CD4-positive, CD25-positive, alpha-beta regulatory T cell (primary cell): ENCODE measurements at regions not wholly inside any gene's neighbourhood (a gene's known extent, or its start where the extent isn't known, plus 50 kb on each side); places are given as distances from the start of the nearest gene placed in this dataset.
A peak's percentile ranks its signal among the peaks of the same experiment; 100 is the strongest.
"Not testable (repeated sequence)": the region's sequence is repeated elsewhere in the genome, so short reads cannot be mapped to it uniquely, and the experiment has no call there.

Source experiments
- ATAC-seq, 2 donors: fragments of 150-1000 bp; cut with Tn5 transposase; one replicate each; pipeline ENCODE4 v1.10.0; 2021; ENCODE audit warnings: low read depth in 2 of 2, moderate number of reproducible peaks in 2 of 2, moderate library complexity in 1 of 2
- DNase-seq, 3 donors: peaks; one replicate each; pipeline versions ENCODE4 v3.0.0 to v3.0.0-alpha.2; 2012 to 2022; ENCODE audit warnings: mixed read lengths in 1 of 3
- H3K27ac ChIP-seq: one replicate; pipeline ENCODE4 v1.7.0; 2013; ENCODE audit warnings: mild to moderate bottlenecking, low read length; ENCODE audit not compliant: insufficient read depth, poor library complexity, severe bottlenecking
- H3K27me3 ChIP-seq: one replicate; pipeline ENCODE4 v1.7.0; 2013; ENCODE audit warnings: low read length; ENCODE audit not compliant: control insufficient read depth, insufficient read depth
- H3K36me3 ChIP-seq: one replicate; pipeline ENCODE4 v1.7.0; 2013; ENCODE audit warnings: mild to moderate bottlenecking, low read length, moderate library complexity; ENCODE audit not compliant: control insufficient read depth, insufficient read depth
- H3K4me1 ChIP-seq: 2 replicates; pipeline ENCODE4 v1.7.0; 2013; ENCODE audit warnings: mild to moderate bottlenecking, low read length; ENCODE audit not compliant: insufficient read depth, control insufficient read depth, poor library complexity, severe bottlenecking
- H3K4me3 ChIP-seq: one replicate; pipeline ENCODE4 v1.7.0; 2013; ENCODE audit warnings: low read depth, mild to moderate bottlenecking, low read length, moderate library complexity
- H3K9me3 ChIP-seq, 2 experiments: 1 replicate in 1 of 2; 2 replicates in 1 of 2; pipeline ENCODE4 v1.7.0; 2013; ENCODE audit warnings: low read length in 2 of 2, mild to moderate bottlenecking in 1 of 2, moderate library complexity in 1 of 2; ENCODE audit not compliant: control insufficient read depth in 2 of 2
- H3K27ac Mint-ChIP-seq, 3 donors: one replicate each; pipeline ENCODE4 v1.8.0; 2020 to 2022; ENCODE audit warnings: mild to moderate bottlenecking in 3 of 3, mixed read lengths in 3 of 3, moderate library complexity in 2 of 3
- H3K27me3 Mint-ChIP-seq: one replicate; pipeline ENCODE4 v1.8.0; 2022; ENCODE audit warnings: mild to moderate bottlenecking, mixed read lengths
- H3K36me3 Mint-ChIP-seq: one replicate; pipeline ENCODE4 v1.8.0; 2020; ENCODE audit warnings: mixed read lengths
- H3K4me1 Mint-ChIP-seq, 4 donors: one replicate each; pipeline ENCODE4 v1.8.0; 2020 to 2022; ENCODE audit warnings: mixed read lengths in 4 of 4, mild to moderate bottlenecking in 1 of 4
- H3K4me3 Mint-ChIP-seq, 4 donors: one replicate each; pipeline ENCODE4 v1.8.0; 2020 to 2022; ENCODE audit warnings: mild to moderate bottlenecking in 4 of 4, mixed read lengths in 4 of 4, moderate library complexity in 3 of 4
- H3K9me3 Mint-ChIP-seq, 7 donors: one replicate each; pipeline ENCODE4 v1.8.0; 2020 to 2022; ENCODE audit warnings: mixed read lengths in 7 of 7, mild to moderate bottlenecking in 3 of 7, moderate library complexity in 2 of 7

- Mint-ChIP-seq H3K27me3 (peaks cover 5% of the 10 kb centered on the region), H3K4me1 (peaks cover 0 to 4% (median 0%) of the 10 kb centered on the region in 4 donors), H3K27ac (no peak overlapping the region), H3K9me3 (peaks cover 0 to 3% (median 0%) of the 10 kb centered on the region in 7 donors), H3K4me3 (no peak overlapping the region), H3K36me3 (no peaks in the 10 kb centered on the region)
- no peaks in the 10 kb centered on the region for H3K9me3 ChIP-seq
- H3K4me3 ChIP-seq, result no peak overlapping the region
- no peaks in the 10 kb centered on the region for H3K27me3 ChIP-seq
- no peak for ATAC-seq
- H3K4me1 ChIP-seq, result no peaks in the 10 kb centered on the region
- no peaks in the 10 kb centered on the region for H3K36me3 ChIP-seq
- no peak overlapping the region for H3K27ac ChIP-seq
- DNase-seq, result no peak
Observed at GRCh38 chrX:446245-446644, 59.5 kb upstream of the PPP2R3B start.

- Mint-ChIP-seq H3K27me3 (peaks cover 5% of the 10 kb centered on the region), H3K27ac (no peak overlapping the region), H3K9me3 (peaks cover 0 to 3% (median 0%) of the 10 kb centered on the region in 7 donors), H3K4me1 (peaks cover 0 to 4% (median under 1%) of the 10 kb centered on the region in 4 donors), H3K4me3 (no peak overlapping the region), H3K36me3 (no peaks in the 10 kb centered on the region)
- Histone ChIP-seq H3K27me3 (no peaks in the 10 kb centered on the region), H3K27ac (no peak overlapping the region), H3K36me3 (no peaks in the 10 kb centered on the region), H3K9me3 (no peaks in the 10 kb centered on the region), H3K4me3 (no peak overlapping the region), H3K4me1 (no peaks in the 10 kb centered on the region)
- DNase-seq (no peak), ATAC-seq (no peak)
Observed at GRCh38 chrX:447052-447451, 60.3 kb upstream of the PPP2R3B start.

- not testable (repeated sequence) for ATAC-seq, H3K4me3 ChIP-seq, H3K36me3 Mint-ChIP-seq, H3K27me3 Mint-ChIP-seq, DNase-seq, H3K27ac ChIP-seq, H3K4me1 Mint-ChIP-seq, H3K27me3 ChIP-seq, H3K4me1 ChIP-seq, H3K36me3 ChIP-seq, H3K9me3 Mint-ChIP-seq, H3K9me3 ChIP-seq, H3K4me3 Mint-ChIP-seq, H3K27ac Mint-ChIP-seq
Observed at GRCh38 chrX:451750-452149, 65.0 kb upstream of the PPP2R3B start.

- ATAC-seq (no peak), DNase-seq (no peak)
- Histone ChIP-seq H3K27ac (no peak overlapping the region), H3K4me3 (no peak overlapping the region), H3K9me3 (peaks cover 2 to 6% of the 10 kb centered on the region in 2 experiments), H3K4me1 (no peaks in the 10 kb centered on the region), H3K27me3 (no peaks in the 10 kb centered on the region), H3K36me3 (no peaks in the 10 kb centered on the region)
- Mint-ChIP-seq H3K4me3 (no peak overlapping the region), H3K36me3 (no peaks in the 10 kb centered on the region), H3K9me3 (peaks cover 0 to 4% (median 0%) of the 10 kb centered on the region in 7 donors), H3K4me1 (peaks cover 0 to 5% (median 0%) of the 10 kb centered on the region in 4 donors), H3K27me3 (no peaks in the 10 kb centered on the region), H3K27ac (no peak overlapping the region)
Observed at GRCh38 chrX:452598-452997, 65.9 kb upstream of the PPP2R3B start.

GRCh38 chrX:454514-454913 lies 67.8 kb upstream of the PPP2R3B start:
- not testable (repeated sequence) for DNase-seq, H3K27ac Mint-ChIP-seq, H3K27ac ChIP-seq

GRCh38 chrX:455199-455598 lies 68.5 kb upstream of the PPP2R3B start:
- Mint-ChIP-seq H3K4me1 (peaks cover 0 to 5% (median 0%) of the 10 kb centered on the region in 4 donors), H3K27ac (no peak overlapping the region), H3K4me3 (no peak overlapping the region), H3K36me3 (no peaks in the 10 kb centered on the region), H3K27me3 (no peaks in the 10 kb centered on the region), H3K9me3 (peaks cover 0 to 4% (median 0%) of the 10 kb centered on the region in 7 donors)
- no peak overlapping the region for H3K4me3 ChIP-seq
- H3K27ac ChIP-seq, result no peak overlapping the region
- H3K9me3 ChIP-seq, result peaks cover 2 to 6% of the 10 kb centered on the region in 2 experiments
- no peaks in the 10 kb centered on the region for H3K36me3 ChIP-seq
- DNase-seq (no peak), ATAC-seq (no peak)
- no peaks in the 10 kb centered on the region for H3K4me1 ChIP-seq
- H3K27me3 ChIP-seq, result no peaks in the 10 kb centered on the region

More at GRCh38 chrX:454514-454913, 67.8 kb upstream of the PPP2R3B start:
- H3K27me3 ChIP-seq, H3K4me1 ChIP-seq, H3K4me3 Mint-ChIP-seq, H3K9me3 ChIP-seq, H3K4me1 Mint-ChIP-seq, H3K36me3 ChIP-seq, H3K36me3 Mint-ChIP-seq, H3K27me3 Mint-ChIP-seq, ATAC-seq, H3K9me3 Mint-ChIP-seq, H3K4me3 ChIP-seq: not testable (repeated sequence)

- H3K36me3 ChIP-seq, result no peaks in the 10 kb centered on the region
- Mint-ChIP-seq H3K4me1 (peaks cover 0 to 5% (median 0%) of the 10 kb centered on the region in 4 donors), H3K36me3 (no peaks in the 10 kb centered on the region)
Observed at GRCh38 chrX:455673-456072, 69.0 kb upstream of the PPP2R3B start.

GRCh38 chrX:456146-456545 lies 69.4 kb upstream of the PPP2R3B start:
- Histone ChIP-seq H3K27me3 (no peaks in the 10 kb centered on the region), H3K27ac (no peak overlapping the region), H3K36me3 (no peaks in the 10 kb centered on the region), H3K4me3 (no peak overlapping the region), H3K9me3 (peaks cover 2 to 6% of the 10 kb centered on the region in 2 experiments), H3K4me1 (no peaks in the 10 kb centered on the region)
- peak overlapping the region in 1 of 3 donors; percentile 27 for H3K27ac Mint-ChIP-seq
- H3K36me3 Mint-ChIP-seq, result no peaks in the 10 kb centered on the region
- DNase-seq (no peak), ATAC-seq (no peak)
- H3K4me1 Mint-ChIP-seq, result peaks cover 0 to 5% (median 0%) of the 10 kb centered on the region in 4 donors
- H3K9me3 Mint-ChIP-seq, result peaks cover 0 to 4% (median 0%) of the 10 kb centered on the region in 7 donors
- H3K27me3 Mint-ChIP-seq, result no peaks in the 10 kb centered on the region
- no peak overlapping the region for H3K4me3 Mint-ChIP-seq

More at GRCh38 chrX:455673-456072, 69.0 kb upstream of the PPP2R3B start:
- Histone ChIP-seq H3K4me3 (no peak overlapping the region), H3K9me3 (peaks cover 2 to 6% of the 10 kb centered on the region in 2 experiments), H3K27me3 (no peaks in the 10 kb centered on the region), H3K27ac (no peak overlapping the region), H3K4me1 (no peaks in the 10 kb centered on the region)
- ATAC-seq (no peak), DNase-seq (no peak)
- peaks cover 0 to 4% (median 0%) of the 10 kb centered on the region in 7 donors for H3K9me3 Mint-ChIP-seq
- H3K4me3 Mint-ChIP-seq, result no peak overlapping the region
- no peaks in the 10 kb centered on the region for H3K27me3 Mint-ChIP-seq
- no peak overlapping the region for H3K27ac Mint-ChIP-seq
